Renal pelvis (tissue), 1 donor: ENCODE measurements at regions not wholly inside any gene's neighbourhood (a gene's known extent, or its start where the extent isn't known, plus 50 kb on each side); places are given as distances from the start of the nearest gene placed in this dataset.
A peak's percentile ranks its signal among the peaks of the same experiment; 100 is the strongest.
"Not testable (repeated sequence)": the region's sequence is repeated elsewhere in the genome, so short reads cannot be mapped to it uniquely, and the experiment has no call there.

Experiments used
- DNase-seq: peaks from one replicate; pipeline ENCODE4 v3.0.0-alpha.2; 2013

DNA sequence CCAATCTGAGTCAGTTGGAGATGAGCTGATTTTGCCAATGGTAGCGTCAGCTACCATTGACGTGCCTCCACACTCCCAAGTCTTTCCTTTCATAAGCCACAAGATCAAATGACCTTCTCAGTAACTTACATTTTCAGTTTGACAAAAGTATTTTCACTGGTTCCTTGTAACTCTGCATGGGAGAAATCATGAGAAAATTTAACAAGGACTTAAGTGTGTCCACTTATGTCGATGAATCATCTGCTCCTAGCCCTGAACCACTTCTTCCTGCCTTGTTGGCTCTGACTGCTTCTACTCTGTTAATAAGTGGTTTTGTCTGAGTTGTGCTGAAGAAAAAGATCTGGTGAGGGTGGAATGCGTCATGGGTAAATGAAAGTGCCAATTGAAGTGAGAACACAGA is 101.2 kb downstream of the NFKBIZ start:
- no peak for DNase-seq

DNA sequence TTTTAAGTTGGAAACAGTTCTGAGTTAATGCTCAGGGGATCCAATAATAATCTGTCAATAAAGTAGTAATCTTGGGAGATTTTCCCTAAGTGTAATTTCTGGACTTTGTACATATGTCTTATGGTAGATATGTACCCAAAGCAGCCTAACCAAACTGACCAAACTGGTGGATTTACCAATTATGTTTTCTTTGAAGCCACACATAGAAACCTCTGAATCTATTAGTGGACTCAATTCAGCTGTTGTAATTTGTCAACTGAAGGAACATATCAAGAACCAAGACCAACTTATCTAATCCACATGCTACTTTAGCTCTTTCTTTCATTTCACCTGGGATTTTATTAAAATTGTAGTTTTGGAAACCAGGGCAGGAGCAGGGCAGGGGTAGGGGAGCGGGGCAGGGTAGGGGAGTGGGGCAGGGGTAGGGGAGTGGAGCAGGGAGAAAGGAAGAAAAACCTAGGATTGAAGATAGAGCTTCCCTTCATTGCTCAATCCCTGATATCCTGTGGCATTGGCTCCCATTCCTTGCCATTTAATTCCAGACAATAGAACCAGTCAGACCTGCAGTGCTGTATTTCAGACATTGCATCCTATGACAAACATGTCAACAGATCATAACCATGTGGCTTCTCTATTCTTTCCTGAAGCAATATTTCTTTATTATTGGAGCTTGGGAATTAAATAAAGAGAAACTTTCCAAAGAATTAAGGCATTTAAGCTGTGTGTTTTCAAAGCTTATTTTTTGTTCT is 101.8 kb downstream of the NFKBIZ start:
- DNase-seq = no peak

DNA sequence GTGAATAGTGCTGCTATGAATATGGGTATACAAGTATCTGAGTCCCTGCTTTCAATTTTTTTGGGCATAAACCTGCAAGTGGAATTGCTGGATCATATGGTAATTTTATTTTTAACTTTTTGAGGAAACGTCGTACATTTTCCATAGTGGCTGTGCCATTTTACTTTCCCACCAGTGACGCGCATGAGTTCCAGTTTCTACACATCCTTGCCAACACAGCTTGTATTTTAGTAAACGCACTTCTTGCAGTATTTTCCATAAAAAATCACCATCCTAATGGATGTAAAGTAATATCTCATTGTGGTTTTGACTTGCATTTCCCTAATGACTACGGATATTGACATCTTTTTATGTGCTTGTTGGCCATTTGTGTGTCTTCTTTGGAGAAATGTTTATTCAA is 105.0 kb downstream of the NFKBIZ start:
- DNase-seq = no peak

DNA sequence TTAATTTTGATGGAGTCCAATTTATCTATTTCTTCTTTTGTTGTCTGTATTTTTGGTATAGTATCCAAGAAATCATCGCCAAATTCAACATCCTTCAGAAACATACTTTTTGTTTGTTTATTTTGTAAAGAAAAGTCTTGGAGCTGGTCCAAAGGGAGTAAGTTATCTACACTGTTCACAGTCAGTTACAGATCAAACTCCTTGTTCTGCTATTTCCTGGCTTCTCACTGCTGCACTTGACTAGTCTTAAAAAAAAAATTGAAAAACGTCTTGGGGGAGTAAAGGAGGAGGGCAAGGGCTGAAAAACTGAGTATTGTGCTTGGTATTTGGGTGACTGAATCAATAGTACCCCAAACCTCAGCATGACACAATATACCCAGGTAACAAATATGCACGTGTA is 105.6 kb downstream of the NFKBIZ start:
- peak; percentile 22 for DNase-seq

DNA sequence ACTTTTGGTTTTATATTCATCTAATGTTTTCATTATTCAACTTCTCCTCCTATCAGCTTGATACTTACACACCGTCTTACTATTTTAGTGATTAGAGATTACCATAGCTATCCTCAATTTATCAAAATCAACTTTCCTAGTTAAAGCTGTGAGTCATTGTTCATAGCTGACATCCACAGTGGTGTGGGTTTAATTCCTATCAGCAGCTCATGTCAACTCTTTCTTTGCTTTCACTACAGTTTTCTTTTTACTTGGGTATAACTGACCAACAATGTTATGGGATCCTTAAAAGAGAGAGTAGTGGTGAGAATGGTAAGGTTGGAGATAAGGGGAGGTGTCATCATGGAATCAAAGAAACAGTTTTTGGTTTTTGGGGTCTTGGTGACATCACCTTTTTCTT is 112.7 kb downstream of the NFKBIZ start:
- DNase-seq = no peak

DNA sequence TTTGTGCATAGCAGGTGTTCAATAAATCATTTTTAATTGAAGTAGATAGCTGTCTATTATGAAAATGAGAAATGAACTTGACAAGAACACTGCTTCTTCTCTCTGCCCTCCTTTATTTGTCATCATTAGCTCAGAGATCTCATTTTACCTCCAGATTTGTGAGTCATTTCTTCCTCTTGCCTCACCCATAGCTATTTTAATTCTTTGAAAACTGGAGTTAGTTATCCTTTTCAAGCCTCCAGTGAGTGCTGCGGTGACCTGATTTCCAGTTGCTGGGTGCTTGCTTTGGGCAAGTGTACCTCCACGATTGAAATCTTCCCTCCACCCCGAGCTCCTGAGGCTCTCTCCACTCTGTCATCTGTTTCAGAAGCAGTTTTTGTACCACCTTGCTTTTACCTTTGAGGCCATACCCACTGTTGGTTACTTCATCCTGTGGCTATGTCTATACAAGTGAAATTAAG is 114.6 kb downstream of the NFKBIZ start:
- no peak for DNase-seq

DNA sequence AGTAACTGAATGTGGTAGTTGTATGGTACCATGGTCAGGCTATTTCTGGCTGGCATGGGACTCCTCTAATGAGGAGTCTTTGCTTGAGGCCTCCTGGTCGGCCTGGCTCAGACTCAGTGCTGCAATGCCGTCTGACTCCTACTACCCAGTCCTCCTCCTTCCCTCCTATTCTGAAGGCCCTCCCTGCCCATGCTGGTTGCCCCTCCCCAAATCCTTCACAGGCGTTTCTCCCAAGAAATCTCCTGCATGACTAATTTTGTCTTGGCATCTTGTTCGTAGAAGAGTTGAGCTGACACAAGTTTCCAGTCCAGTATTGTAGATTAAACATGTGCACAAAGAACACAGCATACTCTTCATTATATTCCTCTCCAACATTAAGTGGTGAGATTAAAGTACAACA is 115.5 kb downstream of the NFKBIZ start:
- no peak for DNase-seq

DNA sequence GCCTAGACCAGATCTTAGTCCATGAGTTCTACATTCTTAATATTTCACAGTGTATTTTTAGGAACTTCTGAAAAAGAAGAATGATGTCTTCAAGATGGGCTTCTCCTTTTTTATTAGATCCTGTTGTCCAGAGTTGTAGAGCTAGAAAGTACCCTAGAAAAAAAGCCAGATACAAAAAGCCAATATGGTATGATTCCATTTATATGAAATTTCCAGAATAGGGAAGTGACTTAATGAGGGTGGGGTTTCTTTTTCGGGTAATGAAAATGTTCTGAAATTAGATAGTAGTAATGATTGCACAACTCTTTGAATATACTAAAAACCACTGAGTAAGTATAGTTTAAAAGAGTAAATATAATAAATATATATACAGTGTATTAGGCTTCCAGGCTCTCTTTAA is 116.9 kb downstream of the NFKBIZ start:
- DNase-seq = no peak

DNA sequence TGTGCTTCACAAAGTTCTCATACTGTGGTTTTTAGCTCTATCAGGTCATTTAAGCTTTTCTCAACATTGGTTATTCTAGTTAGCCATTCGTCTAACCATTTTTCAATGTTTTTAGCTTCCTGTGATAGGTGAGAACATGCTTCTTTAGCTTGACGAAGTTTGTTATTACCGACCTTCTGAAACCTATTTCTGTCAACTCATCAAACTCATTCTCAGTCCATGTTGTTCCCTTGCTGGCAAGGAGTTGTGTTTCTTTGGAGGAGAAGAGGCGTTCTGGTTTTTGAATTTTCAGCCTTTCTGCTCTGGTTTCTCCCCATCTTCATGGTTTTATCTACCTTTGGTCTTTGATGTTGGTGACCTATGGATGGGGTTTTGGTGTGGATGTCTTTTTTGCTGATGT is 120.9 kb downstream of the NFKBIZ start:
- no peak for DNase-seq

DNA sequence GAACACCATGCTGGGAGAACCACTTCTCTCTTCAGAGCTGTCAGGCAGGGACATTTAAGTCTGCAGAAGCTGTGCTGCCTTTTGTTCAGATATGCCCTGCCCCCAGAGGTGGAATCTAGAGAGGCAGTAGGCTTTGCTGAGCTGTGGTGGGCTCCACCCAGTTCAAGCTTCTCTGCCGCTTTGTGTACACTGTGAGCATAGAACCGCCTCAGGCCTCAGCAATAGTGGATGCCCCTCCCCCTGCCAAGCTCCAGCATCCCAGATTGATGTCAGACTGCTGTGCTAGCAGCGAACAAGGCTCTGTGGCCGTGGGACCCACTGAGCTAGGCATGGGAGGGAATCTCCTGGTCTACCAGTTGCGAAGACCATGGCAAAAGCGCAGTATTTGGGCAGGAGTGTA is 121.6 kb downstream of the NFKBIZ start:
- DNase-seq = no peak

DNA sequence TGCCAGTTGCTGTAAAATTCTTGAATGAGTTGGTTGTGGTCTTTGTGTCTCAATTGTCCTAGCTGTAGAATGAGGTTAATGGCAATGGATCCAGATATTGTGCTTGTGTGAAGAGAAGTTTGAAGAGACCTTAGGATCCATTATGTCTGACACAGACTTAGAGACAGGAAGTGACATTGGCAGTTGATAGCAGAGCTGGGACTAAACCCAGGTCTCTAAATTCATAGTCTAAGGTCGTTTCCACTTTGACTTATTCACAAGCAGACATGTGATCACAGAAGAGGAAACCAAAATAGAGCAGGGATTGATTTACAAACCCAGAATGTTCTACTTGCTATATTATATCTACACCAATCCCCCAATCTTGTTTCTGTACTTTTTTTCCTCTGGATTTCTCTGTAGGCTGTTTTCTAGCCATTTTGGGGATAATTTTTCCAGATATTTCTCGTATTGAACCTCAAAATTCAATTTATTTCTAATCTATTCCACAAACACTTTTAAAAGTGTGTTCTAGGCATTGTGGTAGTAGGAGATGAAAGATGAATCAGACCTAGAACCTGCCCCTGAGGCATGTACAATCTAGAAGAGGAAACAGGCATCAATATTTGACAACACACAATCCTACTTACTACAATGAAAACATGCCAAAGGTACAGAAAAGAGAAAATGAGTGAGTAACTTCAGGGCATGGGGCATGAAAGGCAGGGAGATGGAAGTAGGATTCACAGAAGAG is 123.3 kb downstream of the NFKBIZ start:
- DNase-seq = no peak

DNA sequence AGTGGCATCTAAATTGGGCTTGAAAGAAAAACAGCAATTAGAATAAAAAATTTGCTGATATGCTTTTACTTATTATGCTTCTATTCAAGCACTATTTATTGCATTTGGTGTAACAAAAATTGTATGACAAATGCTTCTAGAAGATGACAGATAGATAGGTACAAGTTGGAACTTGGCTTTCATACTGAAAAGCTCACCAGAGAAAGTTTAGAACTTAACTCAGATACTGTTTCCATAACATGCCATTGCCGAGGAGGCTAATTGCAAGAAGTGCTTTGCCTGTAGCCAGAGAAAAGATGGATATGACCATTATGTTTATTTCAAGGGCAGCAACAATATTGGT is 123.8 kb downstream of the NFKBIZ start:
- DNase-seq = no peak

DNA sequence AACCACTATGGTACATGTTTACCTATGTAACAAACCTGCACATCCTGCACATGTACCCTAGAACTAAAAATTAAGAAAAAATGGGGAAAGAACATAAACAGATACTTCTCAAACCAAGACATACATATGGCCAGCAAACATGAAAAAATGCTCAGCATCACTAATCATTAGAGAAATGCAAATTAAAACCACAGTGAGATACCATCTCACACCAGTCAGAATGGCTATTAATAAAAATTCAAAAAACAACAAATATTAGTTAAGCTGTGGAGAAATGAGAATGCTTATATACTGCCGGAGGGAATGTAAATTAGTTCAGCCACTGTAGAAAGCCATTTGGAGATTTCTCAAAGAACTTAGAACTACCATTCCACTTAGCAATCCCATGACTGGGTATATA is 126.1 kb downstream of the NFKBIZ start:
- DNase-seq = not testable (repeated sequence)

DNA sequence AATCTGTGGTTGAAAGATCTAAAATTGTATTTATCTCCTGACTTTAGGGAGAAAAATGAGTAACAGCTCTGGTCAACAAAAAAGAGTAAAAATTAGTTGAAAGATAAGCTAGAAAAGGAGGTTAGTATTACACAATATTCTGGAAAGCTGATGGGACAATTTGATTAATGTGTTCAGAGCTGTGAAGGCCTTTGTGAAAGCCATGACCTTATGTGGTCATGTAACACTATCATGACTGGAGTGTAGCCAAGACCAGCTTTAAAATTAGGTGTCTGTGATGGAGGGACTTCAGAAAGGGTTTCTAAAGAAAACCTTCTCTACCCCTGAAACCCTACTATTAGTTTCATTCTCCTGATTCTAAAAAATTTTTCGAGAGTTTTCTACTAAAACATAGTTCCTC is 127.2 kb downstream of the NFKBIZ start:
- DNase-seq = peak; percentile 17

DNA sequence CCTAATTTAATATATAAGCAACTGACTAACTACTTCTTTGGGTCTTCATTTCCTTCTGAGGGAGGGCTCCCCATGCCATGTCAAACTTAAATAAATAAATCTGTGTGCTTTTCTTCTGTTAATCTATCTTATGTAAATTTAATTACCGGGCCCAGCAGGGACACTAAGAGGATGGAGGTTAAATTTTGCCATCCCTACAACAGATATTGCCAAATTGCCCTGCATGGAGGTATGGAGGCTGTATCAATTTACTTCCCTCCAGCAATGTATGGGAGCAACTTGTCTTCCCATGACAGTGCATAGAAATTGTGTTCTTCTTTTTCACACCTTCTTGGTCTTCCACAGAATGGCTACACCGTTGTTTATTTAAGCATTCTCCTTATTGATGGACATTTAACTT is 129.0 kb downstream of the NFKBIZ start:
- no peak for DNase-seq

DNA sequence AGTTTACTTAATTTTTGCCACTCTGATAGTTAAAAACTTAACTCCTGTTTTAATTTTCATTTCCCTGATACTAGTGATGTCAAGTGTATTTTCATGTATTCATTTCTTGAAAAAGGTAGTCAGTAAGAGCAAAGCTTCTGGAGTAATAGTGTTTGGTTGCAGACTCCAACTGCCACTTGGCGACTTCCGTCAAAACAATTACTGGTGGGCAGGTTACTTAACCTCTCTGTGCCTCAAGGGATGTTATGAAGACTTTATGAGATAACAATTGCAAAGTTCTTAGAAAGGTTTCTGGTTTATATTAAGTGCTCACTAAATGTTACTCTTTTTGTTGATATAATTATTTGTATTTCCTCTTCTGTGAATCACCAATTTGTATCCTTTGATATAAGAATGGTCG is 129.7 kb downstream of the NFKBIZ start:
- DNase-seq = no peak

DNA sequence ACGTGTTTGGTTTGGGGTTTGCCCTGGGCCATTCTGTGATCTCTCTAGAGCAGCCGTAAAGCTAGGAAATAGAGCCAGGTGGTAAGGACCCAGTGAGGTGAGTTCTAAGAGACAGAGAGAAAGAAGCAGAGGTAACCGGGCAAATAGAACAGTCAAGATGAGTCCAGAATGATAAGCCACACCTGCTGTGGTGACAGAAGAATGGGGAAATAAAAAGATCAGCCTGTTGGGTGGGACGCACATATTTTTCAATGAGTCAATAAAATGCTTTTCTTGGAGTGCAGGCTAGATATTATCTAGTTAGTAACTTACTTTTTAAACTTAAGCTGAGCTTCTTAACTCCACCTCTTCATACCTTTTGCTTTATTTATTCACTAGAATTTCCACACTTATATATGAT is 135.0 kb downstream of the NFKBIZ start:
- no peak for DNase-seq

DNA sequence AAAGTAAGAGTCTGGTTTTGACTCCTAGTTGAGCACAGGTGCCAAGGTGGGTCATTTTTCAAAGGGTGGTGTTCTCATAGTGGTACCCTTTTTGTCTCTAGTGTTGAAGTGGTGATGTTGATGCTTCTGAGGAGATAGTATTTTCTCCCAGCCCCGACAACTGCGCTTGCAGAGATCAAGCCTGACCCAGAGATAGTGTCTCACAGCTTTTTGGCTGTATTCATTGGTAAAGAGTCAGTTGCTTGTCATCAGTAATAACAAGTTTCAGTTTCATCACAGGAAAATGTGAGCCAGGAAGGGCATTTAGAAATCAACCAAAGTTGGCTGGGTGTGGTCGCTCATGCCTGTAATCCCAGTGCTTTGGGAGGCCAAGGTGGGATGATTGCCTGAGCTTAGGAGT is 139.3 kb downstream of the NFKBIZ start:
- DNase-seq = no peak

DNA sequence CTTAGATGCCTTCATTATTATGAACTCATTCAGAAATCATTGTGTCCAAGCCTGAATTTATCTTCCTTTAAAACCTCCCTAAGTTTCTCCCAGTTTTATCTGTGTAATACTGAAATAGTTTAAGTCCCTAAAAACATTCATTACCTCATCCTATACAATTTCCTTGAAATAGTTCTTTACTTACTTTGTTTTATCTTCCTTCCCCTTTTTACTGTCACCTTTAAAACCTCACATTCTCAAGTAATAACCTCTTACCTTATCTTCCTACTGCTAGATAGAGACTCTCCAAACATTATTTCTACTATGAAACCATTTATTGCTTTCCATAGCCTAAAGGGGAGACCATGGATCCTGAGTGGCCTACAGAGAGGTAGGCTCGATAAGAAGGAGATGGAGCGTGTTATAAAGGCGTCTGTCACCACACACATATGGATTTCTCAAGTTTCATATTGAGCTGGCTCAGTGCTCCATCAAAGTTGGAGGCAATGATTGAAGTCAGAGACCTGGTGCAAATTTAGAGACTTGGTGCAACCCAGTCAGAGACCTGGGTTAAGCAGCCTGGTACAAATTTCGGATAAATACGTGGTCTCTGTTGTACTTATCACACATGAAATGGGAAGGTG is 140.4 kb downstream of the NFKBIZ start:
- DNase-seq = no peak

DNA sequence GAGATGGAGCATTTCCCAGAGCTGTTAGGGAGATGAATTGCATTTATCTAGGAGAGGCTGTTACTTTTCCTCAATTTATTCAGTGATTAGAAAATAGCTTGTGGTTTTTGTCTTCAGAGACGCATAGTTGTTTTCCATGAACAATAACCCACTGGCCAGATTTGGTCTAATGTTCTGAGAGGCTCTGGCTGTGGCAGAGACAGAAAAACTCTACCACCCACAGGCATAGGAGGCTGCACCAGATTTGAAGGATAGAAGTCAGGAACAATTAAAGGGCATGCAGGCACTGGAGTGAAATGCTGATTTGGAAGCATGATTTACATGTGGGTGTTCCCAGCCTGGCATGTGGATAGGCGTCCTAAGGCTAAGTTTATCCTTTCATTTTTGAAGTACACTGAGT is 143.5 kb downstream of the NFKBIZ start:
- DNase-seq = no peak

DNA sequence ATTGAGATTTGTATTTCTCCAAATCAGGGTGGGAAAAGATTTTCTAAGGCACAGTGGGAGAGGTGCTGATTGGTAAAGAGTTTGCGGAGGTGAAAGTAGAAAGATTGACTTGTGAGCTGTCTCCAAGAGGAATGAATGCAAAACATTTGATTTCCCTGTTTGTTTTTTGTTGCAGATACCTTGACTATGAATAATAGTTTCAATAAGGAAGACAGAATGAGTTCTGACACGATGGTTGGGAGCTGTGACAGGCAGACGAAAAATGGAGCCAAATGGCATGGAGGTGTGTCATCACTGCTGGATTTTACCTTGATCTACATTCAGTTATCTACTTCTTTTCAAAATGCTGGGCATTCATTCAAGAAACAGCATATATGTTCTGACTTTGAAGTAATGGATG is 145.1 kb downstream of the NFKBIZ start:
- DNase-seq = no peak

DNA sequence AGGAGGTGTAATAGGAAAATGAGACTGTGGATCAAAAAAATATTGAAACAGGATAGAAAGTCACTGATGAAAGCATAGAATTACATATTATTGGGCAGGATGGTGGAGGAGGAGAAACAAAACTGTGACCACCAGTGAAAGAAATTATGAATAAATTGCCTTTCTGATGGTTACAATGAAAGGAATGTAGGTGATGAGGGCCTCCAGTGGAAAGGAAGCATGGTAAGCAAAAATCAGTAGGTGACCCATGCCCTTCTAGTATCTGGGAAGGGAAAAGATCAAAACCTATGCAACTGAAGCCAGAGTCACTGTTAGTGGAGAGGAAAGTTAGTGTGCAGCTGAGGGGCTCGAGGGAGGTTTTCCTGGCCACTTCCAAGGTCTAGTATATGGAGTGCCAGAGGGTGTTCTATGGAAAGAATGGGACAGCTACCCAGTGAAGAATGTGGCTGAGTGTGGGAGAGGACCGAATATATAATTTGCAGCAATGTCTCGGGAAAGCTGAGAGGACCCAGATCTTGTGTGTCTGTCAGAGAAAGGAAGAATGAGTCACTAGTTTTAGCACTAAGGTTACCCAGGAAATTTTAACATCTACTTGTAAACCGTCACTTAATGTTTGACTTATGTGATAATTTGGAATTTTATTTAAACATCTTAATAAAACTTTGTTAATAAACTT is 146.2 kb downstream of the NFKBIZ start:
- DNase-seq = no peak

DNA sequence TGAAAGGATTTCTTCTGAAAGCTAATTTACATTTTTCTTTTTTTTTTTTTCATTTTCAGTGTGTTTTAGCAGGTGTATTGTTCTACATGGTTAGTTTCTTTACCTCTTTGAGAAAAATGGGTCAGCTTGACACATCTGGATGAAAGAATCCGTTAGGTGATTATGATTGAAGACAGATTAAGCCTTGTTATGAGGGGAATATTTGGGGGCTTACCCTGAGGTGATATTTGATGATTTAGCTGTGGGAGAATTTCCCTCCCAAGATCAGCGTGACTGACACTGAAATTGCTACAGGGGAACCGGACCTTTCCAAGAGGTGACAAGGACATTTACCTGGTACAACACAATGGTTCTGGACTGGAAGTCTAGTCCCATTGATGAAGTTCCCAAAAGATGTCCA is 147.5 kb downstream of the NFKBIZ start:
- DNase-seq = no peak
